CD14-positive monocyte (primary cell): ENCODE measurements at regions not wholly inside any gene's neighbourhood (a gene's known extent, or its start where the extent isn't known, plus 50 kb on each side); places are given as distances from the start of the nearest gene placed in this dataset.

Experiments used
- DNase-seq, 3 donors: peaks; one replicate each; pipeline ENCODE4 v3.0.0-alpha.2; 2011 to 2022
- H2AFZ ChIP-seq: 2 replicates; pipeline ENCODE4 v1.6.0; 2012; ENCODE audit warnings: mild to moderate bottlenecking, low read depth, low read length, inconsistent platforms; ENCODE audit not compliant: insufficient read depth, poor library complexity, severe bottlenecking
- H3K27ac ChIP-seq, 2 donors: 1 replicate in 1 of 2; 2 replicates in 1 of 2; pipeline ENCODE4 v1.5.1; 2012 to 2013; ENCODE audit warnings: low read length in 2 of 2, control low read depth in 1 of 2, inconsistent platforms in 1 of 2, low read depth in 1 of 2, mild to moderate bottlenecking in 1 of 2
- H3K27me3 ChIP-seq, 2 donors: one replicate each; pipeline versions ENCODE4 v1.6.0 to v1.6.1; 2011 to 2013; ENCODE audit warnings: low read length in 2 of 2; ENCODE audit not compliant: control insufficient read depth in 2 of 2, insufficient read depth in 2 of 2
- H3K36me3 ChIP-seq, 2 donors: replicated peaks in 1 of 2; 1 replicate in 1 of 2; 2 replicates in 1 of 2; pipeline versions ENCODE4 v1.5.1 to v1.6.1; 2012 to 2013; ENCODE audit warnings: low read length in 2 of 2, control low read depth in 1 of 2, inconsistent platforms in 1 of 2, mild to moderate bottlenecking in 1 of 2; ENCODE audit not compliant: insufficient read depth in 2 of 2, control insufficient read depth in 1 of 2
- H3K4me1 ChIP-seq, 2 donors: 1 replicate in 1 of 2; 2 replicates in 1 of 2; pipeline versions ENCODE4 v1.5.1 to v1.6.1; 2012 to 2013; ENCODE audit warnings: low read length in 2 of 2, control low read depth in 1 of 2, inconsistent platforms in 1 of 2, mild to moderate bottlenecking in 1 of 2, moderate library complexity in 1 of 2; ENCODE audit not compliant: insufficient read depth in 2 of 2, control insufficient read depth in 1 of 2
- H3K4me2 ChIP-seq: replicated peaks from 2 replicates; pipeline ENCODE3; 2012; ENCODE audit warnings: low read length, moderate library complexity, mild to moderate bottlenecking; ENCODE audit not compliant: poor library complexity, severe bottlenecking; ENCODE audit errors: extremely low read depth
- H3K4me3 ChIP-seq, 3 experiments: fragments of 200-600 bp in 1 of 3; sonication (generic) in 1 of 3; replicated peaks in 1 of 3; 1 replicate in 2 of 3; 2 replicates in 1 of 3; pipeline ENCODE4 v1.5.1; 2011 to 2013; ENCODE audit warnings: low read length in 3 of 3, mild to moderate bottlenecking in 3 of 3, control low read depth in 2 of 3, low read depth in 2 of 3, inconsistent platforms in 1 of 3, moderate library complexity in 1 of 3
- H3K79me2 ChIP-seq: 2 replicates; pipeline ENCODE4 v1.6.0; 2012; ENCODE audit warnings: mild to moderate bottlenecking, control low read depth, inconsistent platforms, low read length, moderate library complexity; ENCODE audit not compliant: insufficient read depth
- H3K9ac ChIP-seq: 2 replicates; pipeline ENCODE4 v1.6.0; 2017; ENCODE audit warnings: low read length, mild to moderate bottlenecking; ENCODE audit not compliant: insufficient read depth, poor library complexity, severe bottlenecking
- H3K9me3 ChIP-seq, 2 donors: replicated peaks in 1 of 2; 1 replicate in 1 of 2; 2 replicates in 1 of 2; pipeline versions ENCODE4 v1.5.1 to v1.6.1; 2012 to 2013; ENCODE audit warnings: low read length in 2 of 2, control low read depth in 1 of 2; ENCODE audit not compliant: control insufficient read depth in 1 of 2, insufficient read depth in 1 of 2
- H4K20me1 ChIP-seq: 2 replicates; pipeline ENCODE4 v1.6.0; 2012; ENCODE audit warnings: mild to moderate bottlenecking, low read length, control low read depth, moderate library complexity; ENCODE audit not compliant: insufficient read depth
- H3K27ac Mint-ChIP-seq, 7 donors: one replicate each; pipeline ENCODE4 v1.8.0; 2020; ENCODE audit warnings: mild to moderate bottlenecking in 7 of 7, mixed read lengths in 7 of 7, moderate library complexity in 6 of 7, inconsistent platforms in 2 of 7
- H3K27me3 Mint-ChIP-seq, 3 donors: one replicate each; pipeline ENCODE4 v1.8.0; 2021 to 2022; ENCODE audit warnings: low read depth in 3 of 3, mild to moderate bottlenecking in 3 of 3, mixed read lengths in 3 of 3, moderate library complexity in 3 of 3, inconsistent platforms in 1 of 3
- H3K36me3 Mint-ChIP-seq, 2 donors: one replicate each; pipeline ENCODE4 v1.8.0; 2020; ENCODE audit warnings: mixed read lengths in 2 of 2, inconsistent platforms in 1 of 2, mild to moderate bottlenecking in 1 of 2
- H3K4me1 Mint-ChIP-seq: one replicate; pipeline ENCODE4 v1.8.0; 2020; ENCODE audit warnings: mild to moderate bottlenecking, mixed read lengths
- H3K4me3 Mint-ChIP-seq, 2 donors: one replicate each; pipeline ENCODE4 v1.8.0; 2020; ENCODE audit warnings: mild to moderate bottlenecking in 2 of 2, mixed read lengths in 2 of 2, moderate library complexity in 1 of 2
- H3K9me3 Mint-ChIP-seq, 7 donors: one replicate each; pipeline ENCODE4 v1.8.0; 2020 to 2022; ENCODE audit warnings: mixed read lengths in 7 of 7, mild to moderate bottlenecking in 6 of 7, moderate library complexity in 6 of 7, inconsistent platforms in 2 of 7
- CTCF ChIP-seq: fragments of 200-600 bp; IDR thresholded peaks from one replicate; pipeline ENCODE4 v1.8.0; 2022; ENCODE audit warnings: antibody characterized with exemption, mild to moderate bottlenecking
- WGBS: methylation state at CpG from one replicate; pipeline ENCODE4 v1.1.5; 2013; ENCODE audit warnings: missing lambda C conversion rate; ENCODE audit not compliant: insufficient coverage; 5-methylcytosine and 5-hydroxymethylcytosine counted together
- intact Hi-C, 2 donors: fragments of 100-400 bp; cut with micrococcal nuclease; formaldehyde crosslinking; loops; one replicate each; pipeline versions ENCODE4 v1.15.0 to v1.15.1; 2023

GRCh38 chr6:12584631-12585405, 131.7 kb upstream of the PHACTR1 start:
- H3K4me3 Mint-ChIP-seq: no peak overlapping the region
- Histone ChIP-seq H3K27ac (no peak overlapping the region), H3K9me3 (no peaks in the 10 kb centered on the region), H4K20me1 (no peaks in the 10 kb centered on the region), H3K27me3 (no peaks in the 10 kb centered on the region), H3K36me3 (no peaks in the 10 kb centered on the region), H2AFZ (no peak overlapping the region), H3K4me2 (no peak overlapping the region), H3K79me2 (no peaks in the 10 kb centered on the region), H3K4me3 (no peak overlapping the region), H3K4me1 (peaks cover 5 to 13% of the 10 kb centered on the region in 2 donors), H3K9ac (no peak overlapping the region)
- TF ChIP-seq CTCF: no peak
- 92% methylated on average over 10 of the region's 14 CpGs for WGBS
- peak overlapping the region in 2 of 7 donors; percentile 7 to 11 for H3K27ac Mint-ChIP-seq
- H3K27me3 Mint-ChIP-seq: no peaks in the 10 kb centered on the region
- peaks cover 0 to 2% (median 0%) of the 10 kb centered on the region in 7 donors for H3K9me3 Mint-ChIP-seq
- no peaks in the 10 kb centered on the region for H3K36me3 Mint-ChIP-seq
- no peak for DNase-seq
- intact Hi-C loops: no loop called here
- H3K4me1 Mint-ChIP-seq: peaks cover 18% of the 10 kb centered on the region

GRCh38 chr6:12585497-12585958, 131.0 kb upstream of the PHACTR1 start:
- Histone ChIP-seq H3K27ac (no peak overlapping the region), H3K79me2 (no peaks in the 10 kb centered on the region), H3K9me3 (no peaks in the 10 kb centered on the region), H3K4me2 (no peak overlapping the region), H3K4me1 (peaks cover 5 to 13% of the 10 kb centered on the region in 2 donors), H3K27me3 (no peaks in the 10 kb centered on the region), H3K36me3 (no peaks in the 10 kb centered on the region), H3K4me3 (no peak overlapping the region), H2AFZ (no peak overlapping the region), H4K20me1 (no peaks in the 10 kb centered on the region), H3K9ac (no peak overlapping the region)
- TF ChIP-seq CTCF: no peak
- Mint-ChIP-seq H3K27me3 (no peaks in the 10 kb centered on the region), H3K4me1 (peaks cover 18% of the 10 kb centered on the region), H3K27ac (peak overlapping the region in 1 of 7 donors; percentile 7), H3K4me3 (no peak overlapping the region), H3K36me3 (no peaks in the 10 kb centered on the region), H3K9me3 (peaks cover 0 to 2% (median 0%) of the 10 kb centered on the region in 7 donors)
- no peak for DNase-seq
- intact Hi-C loops: no loop called here
- 97% methylated on average over 12 of the region's 12 CpGs for WGBS
